ENCODE measurements at regions not wholly inside any gene's neighbourhood (a gene's known extent, or its start where the extent isn't known, plus 50 kb on each side); places are given as distances from the start of the nearest gene placed in this dataset.
"Not testable (repeated sequence)": the region's sequence is repeated elsewhere in the genome, so short reads cannot be mapped to it uniquely, and the experiment has no call there.

GRCh38 chr16:79379095-79379494 lies 221.4 kb downstream of the MAF start (continued):
- peak in 1 of 2 experiments; percentile 85; a peak in 2 of 4 replicates for TF ChIP-seq MLLT1 (IDR thresholded peaks at IDR 0.05)
- no peak for TF ChIP-seq JUN (IDR thresholded peaks at IDR 0.05; ENCODE audit: borderline replicate concordance, low read depth, low read length)
- no peak for TF ChIP-seq JUN (CRISPR knock-in tag; IDR thresholded peaks at IDR 0.05; ENCODE audit: borderline replicate concordance)
- no peak for TF ChIP-seq TSHZ1 (CRISPR knock-in tag; IDR thresholded peaks at IDR 0.05)
- no peak for TF ChIP-seq TARDBP (IDR thresholded peaks at IDR 0.05)
- TF ChIP-seq POLR2H (tag; IDR thresholded peaks at IDR 0.05; ENCODE audit: low read depth) = no peak

- H3K4me2 ChIP-seq (ENCODE audit: insufficient read depth, low read length); intact Hi-C loops (cut with micrococcal nuclease); H2AFZ ChIP-seq (ENCODE audit: low read depth, low read length); H3K9me1 ChIP-seq (ENCODE audit: control insufficient read depth, insufficient read depth, low read length); in situ Hi-C loops (cut with MboI); H3K9me3 ChIP-seq (replicated peaks; ENCODE audit: control insufficient read depth, insufficient read depth, low read depth, low read length); H3K4me3 ChIP-seq; POLR2A ChIA-PET; H3K27ac ChIP-seq (ENCODE audit: extremely low read depth, low read depth, low read length); FAIRE-seq; DNase-seq (ENCODE audit: extremely low read depth in 1 of 4, low spot score in 3 of 4); BruUV-seq (replicated peaks); H3K9ac ChIP-seq (ENCODE audit: insufficient read depth in 1 of 2, low read depth in 2 of 2, low read length in 2 of 2); H4K20me1 ChIP-seq (replicated peaks; ENCODE audit: control insufficient read depth, insufficient read depth, low read length); H3K79me2 ChIP-seq (ENCODE audit: control insufficient read depth, insufficient read depth, low read length); CTCF ChIA-PET (ENCODE audit: low intra/inter-chr PET ratio); ATAC-seq; H3K36me3 ChIP-seq (ENCODE audit: control insufficient read depth, insufficient read depth, low read length); H3K4me1 ChIP-seq (replicated peaks in 1 of 2; ENCODE audit: control insufficient read depth in 2 of 2, insufficient read depth in 2 of 2, low read length in 2 of 2); H3K27me3 ChIP-seq (ENCODE audit: control insufficient read depth in 2 of 2, insufficient read depth in 2 of 2, low read length in 2 of 2): not testable (repeated sequence)
- 0% methylated on average over 3 of the region's 5 CpGs for WGBS (ENCODE audit: insufficient coverage, low coverage, missing lambda C conversion rate)
Measured at GRCh38 chr16:79377082-79377481, 223.5 kb downstream of the MAF start.
